ENCODE measurements at regions not wholly inside any gene's neighbourhood (a gene's known extent, or its start where the extent isn't known, plus 50 kb on each side); places are given as distances from the start of the nearest gene placed in this dataset.

DNA sequence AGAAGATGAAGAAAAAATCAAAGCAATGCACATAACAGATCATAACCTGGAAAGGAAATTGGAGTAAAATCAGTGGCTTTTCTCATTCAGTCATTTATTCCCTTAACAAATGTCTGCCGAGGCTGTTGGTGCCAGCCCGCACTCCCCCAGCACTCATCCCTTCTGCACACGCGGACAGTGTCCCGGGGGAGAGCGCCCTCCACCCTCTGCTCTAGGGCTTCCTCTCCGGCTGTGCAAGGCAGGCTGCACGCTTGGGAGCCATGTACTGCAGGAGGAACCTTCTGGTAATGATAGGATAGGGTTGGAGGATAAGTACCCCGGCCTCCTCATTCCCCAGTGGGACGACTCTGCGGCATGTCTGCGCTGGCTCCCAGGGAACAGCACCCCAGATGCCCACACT, 134.5 kb downstream of the PAX1 start:
- DNase-seq (ENCODE audit: low read depth): no peak

DNA sequence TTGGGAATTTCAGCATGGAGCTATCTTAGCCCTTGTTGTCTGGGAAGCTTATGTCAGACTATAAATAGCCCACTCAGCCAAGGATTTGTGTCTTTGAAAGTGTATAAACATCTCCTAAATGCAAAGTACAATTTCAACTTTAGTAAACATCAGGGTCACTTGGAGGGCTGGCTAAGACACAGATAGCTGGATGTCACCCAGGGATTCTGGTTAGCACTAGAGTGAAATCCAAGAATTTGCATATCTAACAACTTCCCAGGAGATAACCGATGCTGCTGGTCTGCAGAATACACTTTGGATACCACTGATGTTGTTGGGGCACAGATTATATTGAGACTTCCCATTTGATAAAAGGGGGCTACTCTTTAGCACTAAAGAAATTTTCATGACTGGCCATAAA, 130.9 kb downstream of the PAX1 start:
- DNase-seq (ENCODE audit: low read depth): no peak

DNA sequence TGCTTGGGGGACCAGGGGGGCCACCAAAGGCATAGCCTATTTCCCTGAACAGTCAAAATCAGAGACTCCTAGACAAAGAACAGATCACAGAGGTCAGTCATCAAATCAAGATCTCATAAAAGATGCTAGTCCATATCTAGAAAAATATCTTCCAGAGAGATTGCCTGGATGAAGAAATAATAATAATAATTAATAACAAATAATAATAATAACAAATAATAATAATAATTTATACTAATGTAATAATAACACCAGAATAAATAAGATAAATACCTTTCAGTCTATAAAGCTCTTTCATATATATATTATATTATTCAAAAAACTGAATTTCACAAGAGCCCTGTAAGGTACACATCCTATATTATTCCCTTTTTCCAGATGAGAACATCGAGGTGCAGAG, 129.6 kb downstream of the PAX1 start:
- DNase-seq (ENCODE audit: low read depth): no peak

DNA sequence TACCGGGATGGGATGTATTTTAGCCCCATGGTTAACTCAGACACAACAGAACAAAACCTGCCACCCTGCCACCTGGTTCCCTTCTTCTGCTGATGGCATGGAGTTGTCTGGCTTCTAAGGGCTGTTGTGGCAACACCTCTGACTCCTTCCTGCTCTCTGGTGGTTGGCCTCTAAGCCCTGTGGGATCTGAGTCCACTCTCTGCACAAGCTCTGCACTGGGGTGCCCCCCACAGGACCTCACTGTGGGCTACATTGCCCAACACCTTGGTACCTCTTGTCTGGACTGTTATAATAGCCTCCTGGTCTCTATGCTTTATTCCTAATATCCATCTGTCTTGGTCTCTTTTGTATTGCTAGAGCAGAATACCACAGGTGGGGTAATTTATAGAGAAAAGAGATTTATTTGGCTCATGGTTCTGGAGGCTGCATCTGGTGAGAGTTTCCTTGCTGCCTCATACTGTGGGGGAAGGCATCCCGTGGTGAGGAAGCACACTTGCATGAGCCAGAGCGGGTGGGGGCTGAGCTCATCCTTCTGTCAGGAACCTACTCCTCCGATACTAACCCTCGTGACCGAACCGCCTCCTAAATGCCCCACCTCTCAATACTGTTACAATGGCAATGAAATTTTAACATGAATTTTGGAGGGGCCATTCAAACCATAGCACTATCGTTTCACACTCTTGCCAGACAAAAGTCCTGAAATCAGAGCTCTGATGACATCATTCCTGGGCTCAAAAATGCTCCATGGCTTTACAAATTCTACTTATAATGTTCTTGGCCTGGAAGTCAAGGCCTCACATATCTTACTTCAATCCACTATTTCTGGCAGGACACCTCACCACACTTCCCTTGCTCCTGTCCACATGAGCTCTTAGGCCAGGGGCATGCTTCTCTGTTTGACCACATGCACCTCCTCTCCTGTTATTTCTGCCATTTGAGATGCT, 127.2 kb downstream of the PAX1 start:
- DNase-seq (ENCODE audit: low read depth): no peak

DNA sequence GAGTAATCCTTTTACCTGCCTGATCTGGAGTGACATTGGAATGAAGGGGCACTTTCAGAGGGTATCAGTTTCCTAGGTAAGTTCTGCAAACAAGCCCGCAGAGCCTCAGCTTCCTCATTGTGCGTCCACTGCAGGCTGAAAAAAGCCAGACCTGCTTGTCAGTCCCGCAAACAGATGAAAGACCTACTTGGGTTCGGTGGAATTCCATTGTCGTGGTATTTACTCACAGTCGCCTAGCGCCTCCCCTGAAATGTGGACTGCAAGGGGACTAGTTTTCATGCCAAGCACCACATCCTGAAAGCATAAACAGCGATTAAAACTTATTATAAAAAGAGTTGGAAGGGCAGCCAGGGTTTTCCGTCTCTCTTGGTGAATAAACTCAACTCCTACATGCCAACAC, 121.5 kb downstream of the PAX1 start:
- no peak for DNase-seq (ENCODE audit: low read depth)

- no peak for DNase-seq (ENCODE audit: low read depth)
Observed at GRCh38 chr20:21821358-21821757, 115.9 kb downstream of the PAX1 start.

DNA sequence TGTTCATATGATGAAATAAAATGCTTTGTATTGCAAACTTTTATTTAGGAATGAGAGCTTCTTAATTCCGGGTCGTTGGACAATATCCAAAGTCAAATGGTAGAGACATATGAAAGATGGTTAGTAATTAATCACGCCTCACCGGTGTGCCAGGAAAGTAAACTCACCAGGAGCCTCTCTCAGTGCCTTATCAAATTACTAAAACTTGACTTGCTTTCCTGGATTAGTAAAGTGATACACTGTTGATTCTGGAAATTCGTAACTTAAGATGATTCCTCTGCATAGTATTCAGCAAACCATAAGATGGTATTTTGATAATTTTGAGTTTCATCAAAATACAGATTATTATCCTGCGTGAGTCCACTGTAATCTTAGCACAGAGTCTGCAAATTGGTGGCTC, 115.2 kb downstream of the PAX1 start:
- no peak for DNase-seq (ENCODE audit: low read depth)

DNA sequence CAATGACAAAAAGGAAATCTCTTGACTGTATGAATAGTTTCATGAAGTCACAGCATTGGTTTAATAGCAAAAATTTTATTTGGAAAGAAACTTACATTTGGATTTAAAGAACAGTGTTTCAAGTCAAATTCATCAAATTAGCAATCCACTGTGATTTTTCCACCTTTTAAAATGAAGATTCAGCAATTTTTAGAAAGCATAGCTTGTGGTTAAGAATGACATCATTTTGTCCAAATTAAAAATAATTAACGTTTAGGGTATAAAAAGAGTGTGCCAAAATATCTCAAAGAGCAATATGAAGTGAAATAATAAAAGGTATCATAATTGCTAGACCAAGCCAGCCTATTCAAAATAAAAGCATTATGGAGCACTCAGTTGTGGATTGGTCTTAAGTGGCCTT, 114.6 kb downstream of the PAX1 start:
- DNase-seq (ENCODE audit: low read depth): no peak

DNA sequence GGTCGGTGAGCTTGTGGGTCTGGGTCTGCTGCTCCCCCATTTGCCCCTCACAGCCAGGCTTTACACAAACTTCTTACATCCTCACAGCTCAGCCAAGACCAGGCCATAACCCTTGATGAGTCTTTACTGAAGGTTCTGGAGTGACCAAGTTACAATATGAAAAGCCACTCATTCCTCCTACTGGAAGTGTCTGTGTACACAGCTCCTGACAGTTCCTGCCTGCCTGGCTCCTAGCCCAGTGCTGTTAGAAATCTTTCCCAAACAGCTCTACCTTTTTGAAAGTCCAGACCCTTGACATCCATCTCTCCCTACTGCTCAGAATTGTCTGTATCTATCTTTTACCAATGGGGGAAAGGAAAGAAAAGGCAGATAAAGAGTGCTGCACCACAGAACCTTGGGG, 106.9 kb downstream of the PAX1 start:
- no peak for DNase-seq (ENCODE audit: low read depth)

- DNase-seq (ENCODE audit: low read depth): no peak
Observed at GRCh38 chr20:21809961-21810523, 104.6 kb downstream of the PAX1 start.

DNA sequence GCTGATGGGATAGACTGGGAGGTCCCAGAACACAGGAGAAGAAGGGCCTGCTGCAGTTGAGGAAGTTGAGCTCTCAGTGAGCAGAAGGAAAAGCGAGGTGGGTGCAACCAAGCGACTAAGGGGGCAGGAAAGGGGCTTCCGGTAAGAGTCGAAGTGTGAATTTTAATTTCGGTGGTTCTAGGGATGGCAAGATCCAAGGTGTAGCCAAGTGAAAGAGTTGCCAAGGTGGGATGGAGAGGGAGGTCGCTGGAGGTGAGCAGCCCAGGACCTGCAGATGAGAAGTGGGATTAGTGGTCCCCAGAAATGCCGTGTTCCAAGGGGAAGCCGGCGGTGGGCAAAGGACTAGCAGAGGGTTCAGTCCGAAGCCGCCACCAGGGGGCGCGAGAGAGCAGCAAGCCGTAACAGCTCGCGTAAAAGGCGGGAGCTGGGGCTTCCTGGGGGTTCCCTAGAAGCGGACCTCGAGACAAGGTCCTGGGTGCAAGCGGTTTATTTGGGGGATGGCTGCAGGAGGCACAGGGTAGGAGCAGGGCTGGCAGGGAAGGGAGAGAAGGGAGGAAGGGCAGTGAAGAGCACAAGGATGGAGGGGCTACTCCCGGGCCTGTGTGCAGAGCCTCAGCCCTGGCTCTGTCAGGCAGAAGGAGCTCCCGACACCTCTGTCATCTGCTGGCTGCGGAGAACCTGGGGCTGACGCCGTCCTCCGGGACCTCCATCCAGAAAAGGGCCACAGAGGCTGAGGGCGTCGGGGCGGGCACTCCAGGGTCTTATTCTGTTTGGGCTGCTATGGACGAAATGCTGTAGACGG, 103.6 kb downstream of the PAX1 start:
- DNase-seq (ENCODE audit: low read depth): no peak

- no peak for DNase-seq (ENCODE audit: low read depth)
Observed at GRCh38 chr20:21808139-21808538, 102.7 kb downstream of the PAX1 start.

DNA sequence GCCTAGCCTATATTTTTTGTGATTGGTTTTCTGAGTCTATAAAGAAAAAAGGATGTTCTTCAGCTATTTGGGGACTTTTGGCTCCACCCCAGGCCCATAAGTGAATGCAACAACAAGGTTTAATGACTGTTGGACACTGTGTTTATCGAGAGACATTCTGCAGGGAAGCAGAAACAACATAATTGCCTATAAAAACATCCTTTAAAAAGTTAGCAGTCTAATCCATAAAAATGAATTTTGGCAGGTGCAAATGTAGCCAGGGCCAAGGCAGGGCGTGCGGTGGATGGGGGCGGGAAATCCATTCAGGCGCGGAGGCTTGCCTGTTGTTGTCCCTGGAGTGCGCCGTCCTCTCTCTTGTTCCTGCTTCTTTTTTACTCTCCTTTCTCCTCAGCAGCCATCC, 99.3 kb downstream of the PAX1 start:
- DNase-seq (ENCODE audit: low read depth): no peak

GRCh38 chr20:21801193-21801592, 95.7 kb downstream of the PAX1 start:
- DNase-seq (ENCODE audit: low read depth): no peak

DNA sequence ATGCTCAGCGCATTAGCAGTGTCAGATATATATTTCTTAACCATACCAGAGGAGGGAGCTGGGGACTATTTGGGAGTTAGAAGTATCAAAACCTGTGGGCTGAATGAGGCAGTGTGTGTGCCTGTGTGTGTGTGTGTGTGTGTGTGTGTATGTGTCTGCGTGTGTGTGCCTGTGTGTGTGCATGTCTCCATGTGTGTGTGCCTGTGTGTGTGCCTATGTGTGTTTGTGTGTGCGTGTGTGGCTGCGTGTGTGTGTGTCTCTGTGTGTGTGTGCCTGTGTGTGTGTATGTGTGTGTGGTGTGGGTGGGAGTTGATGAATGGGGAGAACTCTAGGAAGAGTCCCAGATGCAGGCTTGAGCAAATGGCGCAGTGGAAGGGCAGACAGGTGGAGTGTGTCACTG, 92.9 kb downstream of the PAX1 start:
- no peak for DNase-seq (ENCODE audit: low read depth)

DNA sequence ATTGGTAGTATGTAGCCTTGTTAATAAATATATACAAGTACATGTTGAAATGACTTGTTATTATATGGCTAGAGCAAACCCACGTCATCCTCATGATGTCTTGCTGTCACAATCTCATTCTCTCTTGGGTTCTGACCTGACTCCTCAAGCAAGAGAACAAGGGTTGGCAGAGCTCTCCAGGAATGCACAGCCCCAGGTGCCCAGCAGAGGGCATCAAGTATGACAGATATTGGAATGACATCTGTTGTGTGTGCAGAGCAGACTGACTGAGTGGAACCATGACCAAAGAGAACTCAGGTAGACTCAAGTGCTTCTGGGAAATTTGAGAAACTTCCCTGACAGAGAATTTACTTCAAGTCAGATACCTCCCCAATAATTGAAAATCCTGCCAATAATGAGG, 90.6 kb downstream of the PAX1 start:
- no peak for DNase-seq (ENCODE audit: low read depth)

DNA sequence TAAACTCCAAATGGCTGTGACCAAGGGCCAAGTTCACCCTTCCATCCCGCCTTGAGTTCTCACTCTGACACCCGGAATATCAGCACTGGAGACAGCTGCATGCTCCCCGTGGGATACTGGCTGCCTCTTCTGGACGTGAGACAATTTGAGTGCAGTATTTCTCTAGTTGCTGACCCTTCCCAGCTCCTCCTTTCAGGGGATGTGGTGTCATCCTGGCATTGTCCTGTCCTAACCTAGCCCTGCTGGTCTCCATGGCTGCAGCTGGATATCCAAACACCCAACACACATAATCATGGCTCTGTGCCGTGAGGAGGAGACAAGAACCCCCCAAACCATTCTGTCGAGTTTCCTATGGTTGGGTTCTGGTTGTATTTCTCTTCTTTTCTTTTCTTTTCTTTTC, 82.6 kb downstream of the PAX1 start:
- no peak for DNase-seq (ENCODE audit: low read depth)

DNA sequence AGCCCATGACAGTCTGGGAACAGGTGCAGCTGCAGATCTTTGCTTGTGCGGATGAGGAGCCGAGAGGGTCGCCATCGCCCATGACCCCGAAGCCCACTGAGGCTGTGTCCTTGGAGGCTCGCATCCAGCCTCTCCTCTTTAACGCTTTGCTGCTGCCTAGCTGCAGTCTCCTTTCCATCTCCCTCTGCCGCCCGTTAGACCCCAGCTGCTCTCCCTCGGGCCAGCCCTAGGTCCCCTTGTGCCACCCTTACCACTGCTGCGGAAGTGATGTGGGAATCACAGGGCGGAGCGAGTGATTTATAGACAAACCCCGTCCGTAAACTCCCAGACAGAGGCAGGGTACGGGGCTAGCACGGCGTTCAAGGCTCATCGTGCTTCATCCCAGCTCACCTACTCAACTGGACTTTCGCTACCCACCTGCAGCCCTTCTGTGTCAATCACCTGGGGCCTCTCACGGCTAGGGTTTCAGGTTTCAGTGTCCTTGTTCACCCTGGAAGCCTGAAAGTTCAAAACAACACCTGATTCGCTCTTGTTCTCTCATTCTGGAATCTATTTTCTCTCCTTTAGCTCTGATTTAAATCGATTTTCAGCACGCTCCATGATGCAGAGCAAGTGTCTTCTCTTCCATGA, 76.1 kb downstream of the PAX1 start:
- DNase-seq (ENCODE audit: low read depth): no peak

DNA sequence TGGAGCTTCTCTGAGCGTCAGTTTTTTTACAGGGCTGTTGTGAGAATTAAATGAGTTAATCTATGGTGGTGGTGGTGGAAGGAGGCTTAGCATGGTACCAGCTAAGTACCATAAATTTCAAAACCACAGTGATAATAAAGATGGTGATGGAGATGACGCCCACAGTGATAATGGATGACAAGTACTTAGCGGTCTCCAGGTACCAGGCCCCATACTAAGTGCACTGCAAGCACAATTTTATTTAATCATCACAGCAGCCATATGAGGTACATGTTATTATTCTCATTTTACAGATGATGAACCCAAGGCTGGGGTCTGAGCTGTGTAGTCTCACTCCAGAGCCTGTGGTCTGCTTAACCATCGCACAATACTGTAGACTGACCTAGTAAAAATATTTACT, 75.1 kb downstream of the PAX1 start:
- no peak for DNase-seq (ENCODE audit: low read depth)

Measured in RPMI7951 (cell line).